Hepatocyte (in vitro differentiated cells): ENCODE measurements at regions not wholly inside any gene's neighbourhood (a gene's known extent, or its start where the extent isn't known, plus 50 kb on each side); places are given as distances from the start of the nearest gene placed in this dataset.

Experiments
- DNase-seq: peaks from one replicate; pipeline ENCODE4 v3.0.0-alpha.2; 2016; ENCODE audit warnings: low spot score
- H2AFZ ChIP-seq: fragments of 200-600 bp; sonication (generic); 2 replicates; pipeline ENCODE4 v1.6.0; 2016; ENCODE audit warnings: antibody characterized with exemption, mild to moderate bottlenecking
- H3K27ac ChIP-seq: fragments of 200-600 bp; sonication (generic); 2 replicates; pipeline ENCODE4 v1.5.1; 2016; ENCODE audit warnings: mild to moderate bottlenecking
- H3K27me3 ChIP-seq: fragments of 200-600 bp; sonication (generic); 2 replicates; pipeline ENCODE4 v1.6.1; 2016
- H3K36me3 ChIP-seq: fragments of 200-600 bp; sonication (generic); replicated peaks from 2 replicates; pipeline ENCODE4 v1.5.1; 2016; ENCODE audit warnings: low read depth; ENCODE audit not compliant: insufficient read depth
- H3K4me1 ChIP-seq: fragments of 200-600 bp; sonication (generic); 2 replicates; pipeline ENCODE4 v1.5.1; 2016; ENCODE audit warnings: mild to moderate bottlenecking, moderate library complexity; ENCODE audit not compliant: insufficient read depth
- H3K4me2 ChIP-seq: fragments of 200-600 bp; sonication (generic); 2 replicates; pipeline ENCODE4 v1.6.0; 2016
- H3K4me3 ChIP-seq: fragments of 200-600 bp; sonication (generic); 2 replicates; pipeline ENCODE4 v1.5.1; 2016; ENCODE audit warnings: mild to moderate bottlenecking
- H3K79me2 ChIP-seq: fragments of 200-600 bp; sonication (generic); 2 replicates; pipeline ENCODE4 v1.6.0; 2017; ENCODE audit warnings: mild to moderate bottlenecking
- H3K9me2 ChIP-seq: fragments of 200-600 bp; sonication (generic); replicated peaks from 2 replicates; pipeline ENCODE4 v1.6.0; 2017; ENCODE audit warnings: mild to moderate bottlenecking; ENCODE audit not compliant: insufficient read depth
- H3K9me3 ChIP-seq: fragments of 200-600 bp; sonication (generic); 2 replicates; pipeline ENCODE4 v1.5.1; 2016; ENCODE audit warnings: low read depth, mild to moderate bottlenecking
- H4K20me1 ChIP-seq: fragments of 200-600 bp; sonication (generic); 2 replicates; pipeline ENCODE4 v1.6.0; 2016; ENCODE audit warnings: mild to moderate bottlenecking; ENCODE audit not compliant: insufficient read depth, poor library complexity, severe bottlenecking
- CTCF ChIP-seq: fragments of 200-600 bp; sonication (generic); IDR thresholded peaks from 2 replicates; pipeline ENCODE4 v1.5.1; 2016; ENCODE audit warnings: antibody characterized with exemption, mild to moderate bottlenecking; ENCODE audit not compliant: poor library complexity
- EZH2 ChIP-seq: fragments of 200-600 bp; sonication (generic); IDR thresholded peaks from 2 replicates; pipeline ENCODE4 v1.6.1; 2016; ENCODE audit warnings: antibody characterized with exemption, mild to moderate bottlenecking, borderline replicate concordance
- EZH2phosphoT487 ChIP-seq: fragments of 200-600 bp; sonication (generic); IDR thresholded peaks from one replicate; pipeline ENCODE4 v1.6.1; 2018; ENCODE audit warnings: antibody characterized with exemption, mild to moderate bottlenecking, low read depth, moderate library complexity; ENCODE audit not compliant: unreplicated experiment, severe bottlenecking
- WGBS: methylation state at CpG from one replicate; pipeline ENCODE4 v1.1.6; 2016; ENCODE audit warnings: low lambda C conversion rate; ENCODE audit errors: missing lambda C conversion rate; 5-methylcytosine and 5-hydroxymethylcytosine counted together

GRCh38 chr4:23320931-23321587 is 568.8 kb downstream of the PPARGC1A start:
- Histone ChIP-seq H3K79me2 (no peaks in the 10 kb centered on the region), H2AFZ (no peak overlapping the region), H3K4me2 (no peak overlapping the region)

GRCh38 chr4:23312686-23313085 is 577.2 kb downstream of the PPARGC1A start:
- DNase-seq = no peak
- H3K79me2 ChIP-seq = no peaks in the 10 kb centered on the region
- no peak overlapping the region for H3K4me2 ChIP-seq
- H3K4me3 ChIP-seq = no peak overlapping the region
- no peak for TF ChIP-seq EZH2phosphoT487
- no peak for TF ChIP-seq EZH2
- TF ChIP-seq CTCF = no peak
- no peak overlapping the region for H2AFZ ChIP-seq
- H3K9me2 ChIP-seq = no peaks in the 10 kb centered on the region
- no peaks in the 10 kb centered on the region for H3K9me3 ChIP-seq
- H3K4me1 ChIP-seq = no peaks in the 10 kb centered on the region
- H3K36me3 ChIP-seq = no peaks in the 10 kb centered on the region
- H3K27me3 ChIP-seq = no peaks in the 10 kb centered on the region
- H3K27ac ChIP-seq = no peak overlapping the region
- H4K20me1 ChIP-seq = no peaks in the 10 kb centered on the region

More at GRCh38 chr4:23320931-23321587, 568.8 kb downstream of the PPARGC1A start:
- Histone ChIP-seq H3K4me3 (no peak overlapping the region), H3K27me3 (no peaks in the 10 kb centered on the region), H3K4me1 (no peaks in the 10 kb centered on the region), H3K36me3 (no peaks in the 10 kb centered on the region), H3K9me3 (no peaks in the 10 kb centered on the region), H3K9me2 (no peaks in the 10 kb centered on the region), H4K20me1 (no peaks in the 10 kb centered on the region), H3K27ac (no peak overlapping the region)
- TF ChIP-seq EZH2 (no peak), CTCF (no peak), EZH2phosphoT487 (no peak)
- DNase-seq = no peak
- WGBS = 29% methylated on average over 1 of the region's 1 CpG

- Histone ChIP-seq H3K9me3 (no peaks in the 10 kb centered on the region), H3K36me3 (no peaks in the 10 kb centered on the region), H3K27me3 (no peaks in the 10 kb centered on the region), H4K20me1 (no peaks in the 10 kb centered on the region), H3K4me3 (no peak overlapping the region), H3K4me1 (no peaks in the 10 kb centered on the region), H3K9me2 (no peaks in the 10 kb centered on the region), H2AFZ (no peak overlapping the region), H3K79me2 (no peaks in the 10 kb centered on the region), H3K27ac (no peak overlapping the region), H3K4me2 (no peak overlapping the region)
- 81% methylated on average over 3 of the region's 3 CpGs for WGBS
- no peak for DNase-seq
- TF ChIP-seq EZH2 = no peak
- TF ChIP-seq EZH2phosphoT487 = no peak
- TF ChIP-seq CTCF = no peak
Observed at GRCh38 chr4:23311983-23312382, 577.9 kb downstream of the PPARGC1A start.

GRCh38 chr4:23305026-23305425 is 584.8 kb downstream of the PPARGC1A start:
- no peak overlapping the region for H3K4me2 ChIP-seq
- no peak overlapping the region for H2AFZ ChIP-seq
- H3K27me3 ChIP-seq = no peaks in the 10 kb centered on the region
- H3K4me3 ChIP-seq = no peak overlapping the region
- no peaks in the 10 kb centered on the region for H3K9me2 ChIP-seq
- TF ChIP-seq EZH2 = no peak
- TF ChIP-seq EZH2phosphoT487 = no peak
- no peak for TF ChIP-seq CTCF
- no peaks in the 10 kb centered on the region for H3K4me1 ChIP-seq
- H3K36me3 ChIP-seq = no peaks in the 10 kb centered on the region
- H3K79me2 ChIP-seq = no peaks in the 10 kb centered on the region
- no peaks in the 10 kb centered on the region for H4K20me1 ChIP-seq
- H3K9me3 ChIP-seq = no peaks in the 10 kb centered on the region
- 50% methylated on average over 1 of the region's 1 CpG for WGBS
- no peak for DNase-seq
- no peak overlapping the region for H3K27ac ChIP-seq
